ENCODE measurements at regions not wholly inside any gene's neighbourhood (a gene's known extent, or its start where the extent isn't known, plus 50 kb on each side); places are given as distances from the start of the nearest gene placed in this dataset.

- RAD21 ChIA-PET (ENCODE audit: low non-redundant PET in 1 of 2, low total read pairs in 2 of 2, uncharacterized antibody in 2 of 2, unreplicated experiment in 2 of 2) = no interaction called here
These were observed 841.1 kb upstream of the SORCS1 start for GRCh38 chr10:108005627-108006026.

More at GRCh38 chr10:108005627-108006026, 841.1 kb upstream of the SORCS1 start:
- Histone ChIP-seq H4K20me1 (ENCODE audit: insufficient read depth) (no peaks in the 10 kb centered on the region), H3K4me1 (ENCODE audit: control insufficient read depth in 1 of 2, insufficient read depth in 2 of 2, low read length in 2 of 2) (no peaks in the 10 kb centered on the region), H2AFZ (ENCODE audit: low read depth, low read length, poor library complexity, severe bottlenecking) (no peak overlapping the region), H3K9me3 (ENCODE audit: control insufficient read depth in 1 of 2, insufficient read depth in 1 of 2, low read depth in 1 of 2, low read length in 2 of 2) (peaks cover 40 to 44% of the 10 kb centered on the region in 2 experiments; a peak in 2 of 4 replicates), H3K9ac (ENCODE audit: low read length) (no peak overlapping the region), H3K27ac (ENCODE audit: low read depth, low read length) (no peak overlapping the region), H3K36me3 (ENCODE audit: control insufficient read depth in 1 of 2, insufficient read depth in 2 of 2, low read length in 2 of 2) (no peaks in the 10 kb centered on the region; a peak in 1 of 4 replicates), H3K9me2 (ENCODE audit: insufficient read depth) (no peaks in the 10 kb centered on the region), H3K4me3 (replicated peaks in 1 of 2; ENCODE audit: low read depth in 1 of 2, low read length in 2 of 2) (no peak overlapping the region), H3K79me2 (ENCODE audit: insufficient read depth, low read length) (no peaks in the 10 kb centered on the region), H3K4me2 (ENCODE audit: low read length) (no peak overlapping the region), H3K27me3 (ENCODE audit: insufficient read depth, low read length) (no peaks in the 10 kb centered on the region)
- BruUV-seq (replicated peaks) = no TSS peak
- intact Hi-C loops (cut with micrococcal nuclease) = no loop called here
- CTCF ChIA-PET = no interaction called here
- DNase-seq (ENCODE audit: low read depth, low spot score) = no peak
- POLR2A ChIA-PET = no interaction called here
- TF ChIP-seq YY1 (IDR thresholded peaks at IDR 0.05; ENCODE audit: extremely low read depth, insufficient replicate concordance, low read depth, low read length) (no peak), ZFX (IDR thresholded peaks at IDR 0.05) (no peak), EZH2phosphoT487 (IDR thresholded peaks at IDR 0.05; ENCODE audit: borderline replicate concordance) (no peak), FOSL1 (IDR thresholded peaks at IDR 0.05; ENCODE audit: low read depth) (no peak), ZNF274 (IDR thresholded peaks at IDR 0.05; ENCODE audit: low read depth, low read length) (no peak), POLR2A (IDR thresholded peaks at IDR 0.05; ENCODE audit: borderline replicate concordance, extremely low read depth, insufficient read depth, insufficient read length) (no peak), SP1 (IDR thresholded peaks at IDR 0.05; ENCODE audit: low read depth) (no peak), JUND (IDR thresholded peaks at IDR 0.05) (no peak), ELF1 (IDR thresholded peaks at IDR 0.05; ENCODE audit: borderline replicate concordance, low read depth) (no peak), EZH2 (IDR thresholded peaks at IDR 0.05) (no peak), ATF3 (IDR thresholded peaks at IDR 0.05) (no peak), EGR1 (IDR thresholded peaks at IDR 0.05; ENCODE audit: low read depth) (no peak), CBX3 (IDR thresholded peaks at IDR 0.05; ENCODE audit: low read depth) (no peak), TCF7L2 (IDR thresholded peaks at IDR 0.05; ENCODE audit: borderline replicate concordance, extremely low read depth, insufficient read depth, insufficient read length) (no peak)
- TF ChIP-seq, protein P1, sequence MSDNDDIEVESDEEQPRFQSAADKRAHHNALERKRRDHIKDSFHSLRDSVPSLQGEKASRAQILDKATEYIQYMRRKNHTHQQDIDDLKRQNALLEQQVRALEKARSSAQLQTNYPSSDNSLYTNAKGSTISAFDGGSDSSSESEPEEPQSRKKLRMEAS (IDR thresholded peaks at IDR 0.05) = no peak
- TF ChIP-seq, protein P2, sequence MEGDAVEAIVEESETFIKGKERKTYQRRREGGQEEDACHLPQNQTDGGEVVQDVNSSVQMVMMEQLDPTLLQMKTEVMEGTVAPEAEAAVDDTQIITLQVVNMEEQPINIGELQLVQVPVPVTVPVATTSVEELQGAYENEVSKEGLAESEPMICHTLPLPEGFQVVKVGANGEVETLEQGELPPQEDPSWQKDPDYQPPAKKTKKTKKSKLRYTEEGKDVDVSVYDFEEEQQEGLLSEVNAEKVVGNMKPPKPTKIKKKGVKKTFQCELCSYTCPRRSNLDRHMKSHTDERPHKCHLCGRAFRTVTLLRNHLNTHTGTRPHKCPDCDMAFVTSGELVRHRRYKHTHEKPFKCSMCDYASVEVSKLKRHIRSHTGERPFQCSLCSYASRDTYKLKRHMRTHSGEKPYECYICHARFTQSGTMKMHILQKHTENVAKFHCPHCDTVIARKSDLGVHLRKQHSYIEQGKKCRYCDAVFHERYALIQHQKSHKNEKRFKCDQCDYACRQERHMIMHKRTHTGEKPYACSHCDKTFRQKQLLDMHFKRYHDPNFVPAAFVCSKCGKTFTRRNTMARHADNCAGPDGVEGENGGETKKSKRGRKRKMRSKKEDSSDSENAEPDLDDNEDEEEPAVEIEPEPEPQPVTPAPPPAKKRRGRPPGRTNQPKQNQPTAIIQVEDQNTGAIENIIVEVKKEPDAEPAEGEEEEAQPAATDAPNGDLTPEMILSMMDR (IDR thresholded peaks at IDR 0.05 in 2 of 3, conservative IDR thresholded peaks at IDR 0.05 in 1 of 3; ENCODE audit: borderline replicate concordance in 1 of 3, insufficient read depth in 1 of 3, low read depth in 2 of 3, low read length in 2 of 3) = no peak
- TF ChIP-seq, protein P3, sequence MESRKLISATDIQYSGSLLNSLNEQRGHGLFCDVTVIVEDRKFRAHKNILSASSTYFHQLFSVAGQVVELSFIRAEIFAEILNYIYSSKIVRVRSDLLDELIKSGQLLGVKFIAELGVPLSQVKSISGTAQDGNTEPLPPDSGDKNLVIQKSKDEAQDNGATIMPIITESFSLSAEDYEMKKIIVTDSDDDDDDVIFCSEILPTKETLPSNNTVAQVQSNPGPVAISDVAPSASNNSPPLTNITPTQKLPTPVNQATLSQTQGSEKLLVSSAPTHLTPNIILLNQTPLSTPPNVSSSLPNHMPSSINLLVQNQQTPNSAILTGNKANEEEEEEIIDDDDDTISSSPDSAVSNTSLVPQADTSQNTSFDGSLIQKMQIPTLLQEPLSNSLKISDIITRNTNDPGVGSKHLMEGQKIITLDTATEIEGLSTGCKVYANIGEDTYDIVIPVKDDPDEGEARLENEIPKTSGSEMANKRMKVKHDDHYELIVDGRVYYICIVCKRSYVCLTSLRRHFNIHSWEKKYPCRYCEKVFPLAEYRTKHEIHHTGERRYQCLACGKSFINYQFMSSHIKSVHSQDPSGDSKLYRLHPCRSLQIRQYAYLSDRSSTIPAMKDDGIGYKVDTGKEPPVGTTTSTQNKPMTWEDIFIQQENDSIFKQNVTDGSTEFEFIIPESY (IDR thresholded peaks at IDR 0.05; ENCODE audit: extremely low read depth, insufficient replicate concordance, low read length) = no peak
- ATAC-seq = no peak

Measured in HCT116 (cell line).